ENCODE measurements at regions not wholly inside any gene's neighbourhood (a gene's known extent, or its start where the extent isn't known, plus 50 kb on each side); places are given as distances from the start of the nearest gene placed in this dataset.

DNA sequence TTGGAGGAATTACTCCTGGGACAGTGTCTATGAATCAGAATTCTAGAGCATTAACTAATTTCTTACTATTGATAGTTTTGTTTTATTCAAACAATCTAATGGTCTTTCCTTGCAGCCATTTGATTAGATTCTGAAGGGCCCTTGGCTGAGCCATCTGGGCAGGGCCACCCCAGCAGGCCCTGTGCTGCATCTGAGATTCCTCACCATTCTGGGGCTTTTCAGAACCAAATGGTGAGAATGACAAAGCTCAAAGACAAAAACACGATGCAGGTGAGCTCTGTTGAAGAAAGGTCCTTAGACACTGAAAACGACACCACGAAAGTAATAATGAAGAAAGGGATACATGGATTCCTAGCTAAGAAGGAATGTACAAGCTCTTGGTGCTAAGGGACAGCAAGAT is 321.0 kb upstream of the IRX4 start:
- no peak overlapping the region for H2AK5ac ChIP-seq (ENCODE audit: low read depth, low read length)
- peak overlapping the region; percentile 49; the same call in 1 of the 2 replicates for H2AFZ ChIP-seq (ENCODE audit: low read length)
- H4K91ac ChIP-seq (replicated peaks; ENCODE audit: insufficient read length, low read length), result no peak overlapping the region
- H3K36me3 ChIP-seq (ENCODE audit: control insufficient read depth in 2 of 4, insufficient read depth in 4 of 4, low read length in 3 of 4), result no peaks in the 10 kb centered on the region
- H3K4me1 ChIP-seq (replicated peaks in 1 of 4; ENCODE audit: control insufficient read depth in 3 of 4, insufficient read depth in 4 of 4, low read length in 3 of 4), result peaks cover 0 to 6% (median 4%) of the 10 kb centered on the region in 4 experiments; a peak in 4 of 7 replicates
- no peak overlapping the region for H2BK120ac ChIP-seq (replicated peaks; ENCODE audit: low read depth, low read length)
- H3K9ac ChIP-seq (replicated peaks in 1 of 4; ENCODE audit: extremely low read depth in 1 of 4, low read depth in 3 of 4, low read length in 3 of 4), result no peak overlapping the region
- no peak overlapping the region for H2BK20ac ChIP-seq (ENCODE audit: low read length)
- H3K14ac ChIP-seq (ENCODE audit: insufficient read length), result no peak overlapping the region
- no peaks in the 10 kb centered on the region for H3K9me3 ChIP-seq (ENCODE audit: insufficient read depth in 2 of 2, low read depth in 1 of 2, low read length in 1 of 2)
- no peak overlapping the region for H2BK15ac ChIP-seq (ENCODE audit: low read length)
- no peaks in the 10 kb centered on the region for H3K79me1 ChIP-seq (ENCODE audit: low read depth, low read length)
- no peak overlapping the region for H2BK5ac ChIP-seq (ENCODE audit: low read depth, low read length)
- no peak overlapping the region for H3K18ac ChIP-seq (ENCODE audit: extremely low read depth, low read length)
- H3K27ac ChIP-seq (ENCODE audit: low read depth, low read length), result no peak overlapping the region
- no peak overlapping the region for H4K5ac ChIP-seq (ENCODE audit: insufficient read length, low read depth, low read length)
- H3K56ac ChIP-seq (replicated peaks; ENCODE audit: insufficient read length, low read depth, low read length), result peak overlapping the region; percentile 7
- no peak overlapping the region for H3K4ac ChIP-seq (replicated peaks; ENCODE audit: insufficient read length, low read depth, low read length)
- WGBS, 2 experiments (ENCODE audit: extremely low coverage in 1 of 2, insufficient coverage in 1 of 2, insufficient read length in 1 of 2, insufficient replicate concordance in 2 of 2, low coverage in 1 of 2, low lambda C conversion rate in 2 of 2, missing lambda C conversion rate in 1 of 2), result 46% methylated on average over 3 of the region's 3 CpGs; no CpG with 5 or more reads in 1 of the 2 experiments
- no peak overlapping the region for H4K8ac ChIP-seq (ENCODE audit: extremely low read depth, insufficient read depth, low read length)
- no peaks in the 10 kb centered on the region for H4K20me1 ChIP-seq (replicated peaks in 1 of 2; ENCODE audit: control insufficient read depth in 1 of 2, insufficient read depth in 2 of 2, low read length in 2 of 2)
- TF ChIP-seq BCL11A (IDR thresholded peaks at IDR 0.05; ENCODE audit: low read depth in 2 of 2, low read length in 2 of 2) (no peak), RFX5 (IDR thresholded peaks at IDR 0.05; ENCODE audit: borderline replicate concordance, low read depth, low read length) (no peak)
- TF ChIP-seq, protein P1, sequence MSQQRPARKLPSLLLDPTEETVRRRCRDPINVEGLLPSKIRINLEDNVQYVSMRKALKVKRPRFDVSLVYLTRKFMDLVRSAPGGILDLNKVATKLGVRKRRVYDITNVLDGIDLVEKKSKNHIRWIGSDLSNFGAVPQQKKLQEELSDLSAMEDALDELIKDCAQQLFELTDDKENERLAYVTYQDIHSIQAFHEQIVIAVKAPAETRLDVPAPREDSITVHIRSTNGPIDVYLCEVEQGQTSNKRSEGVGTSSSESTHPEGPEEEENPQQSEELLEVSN (IDR thresholded peaks at IDR 0.05), result peak; percentile 25; the same call in 1 of the 2 replicates
- H3K4me3 ChIP-seq (ENCODE audit: extremely low read depth in 1 of 4, insufficient read depth in 2 of 4, low read depth in 3 of 4, low read length in 4 of 4), result no peak overlapping the region
- no peaks in the 10 kb centered on the region for H3K79me2 ChIP-seq (ENCODE audit: control insufficient read depth in 1 of 2, insufficient read depth in 2 of 2, low read length in 2 of 2)
- H3K27me3 ChIP-seq (replicated peaks in 1 of 4; ENCODE audit: control insufficient read depth in 3 of 4, extremely low read depth in 1 of 4, insufficient read depth in 3 of 4, low read length in 3 of 4), result no peaks in the 10 kb centered on the region; a peak in 2 of 7 replicates
- H3K23ac ChIP-seq (ENCODE audit: insufficient read length), result no peak overlapping the region
- no peak overlapping the region for H3K4me2 ChIP-seq (ENCODE audit: insufficient read depth in 1 of 2, low read depth in 2 of 2, low read length in 2 of 2)
- H3K23me2 ChIP-seq (ENCODE audit: low read depth, low read length), result no peaks in the 10 kb centered on the region
- no peak for DNase-seq (ENCODE audit: low read depth in 1 of 2, low spot score in 2 of 2)
- no peak overlapping the region for H2BK12ac ChIP-seq (ENCODE audit: low read depth, low read length)
- ChIA-PET CTCF (ENCODE audit: partially characterized antibody) (no interaction called here), POLR2A (ENCODE audit: partially characterized antibody) (interaction anchor here (0.6 kb wide), 1 partner anchor 16 kb away, joined by 3 read pairs; no protein-coding TSS in a partner anchor)
- FAIRE-seq, result peak; percentile 72

Measured in H1 (cell line).